ENCODE measurements at regions not wholly inside any gene's neighbourhood (a gene's known extent, or its start where the extent isn't known, plus 50 kb on each side); places are given as distances from the start of the nearest gene placed in this dataset.

DNA sequence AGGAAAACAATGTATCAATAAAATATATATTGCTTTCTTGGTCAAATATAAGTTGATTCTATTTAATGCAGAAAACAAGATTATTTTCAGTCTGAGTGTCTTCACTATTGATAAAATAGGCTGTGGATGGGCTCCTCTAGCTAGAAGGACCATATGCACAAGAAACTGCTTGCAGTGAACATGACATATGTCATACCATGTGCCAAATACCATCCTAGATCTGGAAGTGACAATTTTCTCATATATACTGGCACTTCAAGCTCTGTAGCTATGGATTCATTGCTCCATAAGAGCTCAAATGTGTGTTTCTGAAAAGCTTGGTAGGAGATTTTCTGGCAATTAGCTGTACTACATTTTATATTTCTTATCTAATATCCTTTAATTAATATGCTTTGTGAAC, 95.6 kb upstream of the CDH6 start:
- TF ChIP-seq, protein P1, sequence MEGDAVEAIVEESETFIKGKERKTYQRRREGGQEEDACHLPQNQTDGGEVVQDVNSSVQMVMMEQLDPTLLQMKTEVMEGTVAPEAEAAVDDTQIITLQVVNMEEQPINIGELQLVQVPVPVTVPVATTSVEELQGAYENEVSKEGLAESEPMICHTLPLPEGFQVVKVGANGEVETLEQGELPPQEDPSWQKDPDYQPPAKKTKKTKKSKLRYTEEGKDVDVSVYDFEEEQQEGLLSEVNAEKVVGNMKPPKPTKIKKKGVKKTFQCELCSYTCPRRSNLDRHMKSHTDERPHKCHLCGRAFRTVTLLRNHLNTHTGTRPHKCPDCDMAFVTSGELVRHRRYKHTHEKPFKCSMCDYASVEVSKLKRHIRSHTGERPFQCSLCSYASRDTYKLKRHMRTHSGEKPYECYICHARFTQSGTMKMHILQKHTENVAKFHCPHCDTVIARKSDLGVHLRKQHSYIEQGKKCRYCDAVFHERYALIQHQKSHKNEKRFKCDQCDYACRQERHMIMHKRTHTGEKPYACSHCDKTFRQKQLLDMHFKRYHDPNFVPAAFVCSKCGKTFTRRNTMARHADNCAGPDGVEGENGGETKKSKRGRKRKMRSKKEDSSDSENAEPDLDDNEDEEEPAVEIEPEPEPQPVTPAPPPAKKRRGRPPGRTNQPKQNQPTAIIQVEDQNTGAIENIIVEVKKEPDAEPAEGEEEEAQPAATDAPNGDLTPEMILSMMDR (IDR thresholded peaks at IDR 0.05; ENCODE audit: extremely low read depth in 1 of 2, insufficient read depth in 1 of 2, low read depth in 1 of 2, low read length in 2 of 2) = no peak
- TF ChIP-seq POLR2A (IDR thresholded peaks at IDR 0.05; ENCODE audit: low read depth, low read length) = no peak
- TF ChIP-seq, protein P2, sequence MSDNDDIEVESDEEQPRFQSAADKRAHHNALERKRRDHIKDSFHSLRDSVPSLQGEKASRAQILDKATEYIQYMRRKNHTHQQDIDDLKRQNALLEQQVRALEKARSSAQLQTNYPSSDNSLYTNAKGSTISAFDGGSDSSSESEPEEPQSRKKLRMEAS (IDR thresholded peaks at IDR 0.05; ENCODE audit: insufficient read depth, insufficient read length) = no peak

All from endothelial cell of umbilical vein (primary cell).